GM13976 (cell line): ENCODE measurements at regions not wholly inside any gene's neighbourhood (a gene's known extent, or its start where the extent isn't known, plus 50 kb on each side); places are given as distances from the start of the nearest gene placed in this dataset.

Experiments used
- DNase-seq: peaks from one replicate; pipeline ENCODE4 v3.0.0; 2012; ENCODE audit warnings: low spot score
- CTCF ChIP-seq: IDR thresholded peaks from 2 replicates; pipeline ENCODE4 v1.5.1; 2012; ENCODE audit warnings: borderline replicate concordance, mild to moderate bottlenecking; ENCODE audit not compliant: insufficient read depth; ENCODE audit errors: extremely low read depth, missing control alignments, control extremely low read depth
- in situ Hi-C: fragments of 300-500 bp; cut with MboI; formaldehyde crosslinking; loops from one replicate; pipeline ENCODE4 v1.12.0; 2022; ENCODE audit warnings: low sequenced_read_pairs, mixed read lengths, inconsistent platforms; ENCODE audit not compliant: unreplicated experiment

GRCh38 chr3:3405131-3405530, 225.6 kb upstream of the CRBN start:
- no peak for TF ChIP-seq CTCF
- DNase-seq, result no peak

GRCh38 chr3:3403700-3404099, 224.2 kb upstream of the CRBN start:
- no peak for DNase-seq
- in situ Hi-C loops, result no loop called here
- TF ChIP-seq CTCF, result no peak

More at GRCh38 chr3:3405131-3405530, 225.6 kb upstream of the CRBN start:
- in situ Hi-C loops, result no loop called here

DNA sequence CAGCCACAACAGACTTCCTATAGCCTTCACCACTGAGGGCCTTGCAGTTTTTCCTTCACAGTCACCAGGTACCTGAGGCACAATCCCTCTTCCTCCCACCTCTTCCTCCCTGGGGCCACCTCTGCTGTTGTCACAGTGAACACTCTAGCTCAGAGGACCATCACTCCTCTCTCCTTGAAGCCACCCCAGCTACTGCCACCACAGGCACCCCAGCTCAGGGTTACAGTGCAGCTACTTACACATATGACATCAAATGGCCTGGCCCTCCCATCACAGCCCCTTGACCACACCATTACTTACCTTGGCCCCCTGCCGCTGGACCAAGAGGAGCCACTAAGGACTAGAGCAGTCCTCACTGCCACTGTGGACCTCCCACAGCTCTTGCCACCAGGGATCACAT, 213.5 kb upstream of the CRBN start:
- no peak for TF ChIP-seq CTCF
- in situ Hi-C loops, result no loop called here
- DNase-seq, result no peak

DNA sequence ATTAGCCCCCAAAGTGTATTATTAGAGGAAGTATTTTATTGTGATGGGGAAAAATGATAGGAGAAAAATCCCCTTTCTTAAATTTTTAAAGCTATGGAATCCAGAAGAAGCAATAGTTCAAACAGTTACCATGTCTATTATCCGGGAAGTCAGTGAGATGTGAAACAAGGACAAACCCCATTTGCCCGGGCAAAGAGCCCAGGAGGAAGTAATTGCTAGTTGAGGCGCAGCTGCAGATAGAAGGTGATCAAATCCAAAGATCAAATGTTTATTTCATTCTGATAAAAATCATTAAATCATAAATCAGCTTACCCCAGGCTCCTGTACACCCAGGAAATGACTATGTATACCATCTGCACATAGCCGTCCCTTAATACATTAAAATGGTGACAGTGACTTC, 204.0 kb upstream of the CRBN start:
- TF ChIP-seq CTCF, result no peak
- in situ Hi-C loops, result no loop called here
- DNase-seq, result no peak

DNA sequence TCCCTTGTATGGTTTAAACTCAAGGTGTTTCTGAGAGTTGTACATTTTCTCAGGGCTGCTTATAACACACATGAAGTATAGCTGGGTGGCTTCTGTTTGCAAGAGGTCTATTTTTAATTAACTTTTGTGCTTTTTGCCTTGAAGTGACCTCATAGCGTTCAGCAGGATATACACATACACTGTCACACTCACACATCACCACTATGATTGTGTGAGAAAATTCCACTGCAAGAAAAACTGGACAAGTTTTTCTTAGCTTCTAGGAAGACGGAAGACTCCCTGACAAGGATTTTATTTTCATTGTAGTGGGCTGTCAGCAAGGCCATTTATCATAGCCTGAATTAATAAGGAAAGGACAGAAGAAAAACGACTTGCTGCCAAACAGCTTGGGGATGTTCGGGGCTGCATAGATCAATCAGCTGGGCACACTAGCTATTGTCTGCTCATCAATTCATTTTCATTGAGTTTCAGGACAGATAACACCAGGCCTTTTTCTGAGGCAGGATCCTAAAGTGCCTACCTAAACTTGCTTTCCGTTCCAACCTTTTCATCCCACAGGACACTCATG, 192.8 kb upstream of the CRBN start:
- no peak for DNase-seq
- TF ChIP-seq CTCF, result no peak
- in situ Hi-C loops, result no loop called here

- TF ChIP-seq CTCF, result no peak
- no peak for DNase-seq
- in situ Hi-C loops, result no loop called here
These were observed 188.8 kb upstream of the CRBN start for GRCh38 chr3:3368306-3368705.

- DNase-seq, result no peak
- in situ Hi-C loops, result no loop called here
- TF ChIP-seq CTCF, result no peak
These were observed 186.9 kb upstream of the CRBN start for GRCh38 chr3:3366386-3366785.
